HFF-Myc (cell line): ENCODE measurements at regions not wholly inside any gene's neighbourhood (a gene's known extent, or its start where the extent isn't known, plus 50 kb on each side); places are given as distances from the start of the nearest gene placed in this dataset.

Experiments
- DNase-seq: peaks from one replicate; pipeline ENCODE4 v3.0.0-alpha.2; 2011; ENCODE audit warnings: low read depth; ENCODE audit errors: extremely low read depth
- H3K4me3 ChIP-seq: replicated peaks from 2 replicates; pipeline ENCODE4 v1.5.1; 2011; ENCODE audit warnings: low read depth, mild to moderate bottlenecking, control low read depth, low read length
- CTCF ChIP-seq: IDR thresholded peaks from 2 replicates; pipeline ENCODE4 v1.5.1; 2012; ENCODE audit warnings: mild to moderate bottlenecking, low read depth, low read length, control low read depth; ENCODE audit errors: missing control alignments

DNA sequence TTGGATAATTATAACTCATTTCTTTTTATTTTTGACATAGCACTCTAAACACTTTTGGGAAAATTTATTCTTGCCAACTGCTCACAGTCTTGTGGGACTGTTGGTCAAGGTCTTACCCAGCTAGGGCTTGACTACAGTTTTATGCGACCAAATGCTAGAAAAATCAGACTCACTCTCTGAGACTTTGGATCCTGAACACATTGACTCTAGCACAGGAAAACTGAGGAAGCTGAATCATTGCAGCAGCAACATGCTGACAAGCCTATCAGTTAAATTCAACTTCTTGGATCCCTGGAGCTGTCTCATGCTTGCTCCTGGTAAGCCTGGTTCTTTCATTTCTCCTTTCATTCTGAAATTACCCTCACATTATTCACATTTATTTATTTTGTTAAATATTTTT lies 120.7 kb upstream of the TMTC2 start:
- no peak for TF ChIP-seq CTCF
- no peak overlapping the region for H3K4me3 ChIP-seq
- DNase-seq = no peak

GRCh38 chr12:82567688-82568087 lies 119.0 kb upstream of the TMTC2 start:
- no peak for TF ChIP-seq CTCF
- DNase-seq = no peak
- H3K4me3 ChIP-seq = no peak overlapping the region

GRCh38 chr12:82574191-82574590 lies 112.5 kb upstream of the TMTC2 start:
- no peak for TF ChIP-seq CTCF
- no peak overlapping the region for H3K4me3 ChIP-seq
- DNase-seq = no peak

DNA sequence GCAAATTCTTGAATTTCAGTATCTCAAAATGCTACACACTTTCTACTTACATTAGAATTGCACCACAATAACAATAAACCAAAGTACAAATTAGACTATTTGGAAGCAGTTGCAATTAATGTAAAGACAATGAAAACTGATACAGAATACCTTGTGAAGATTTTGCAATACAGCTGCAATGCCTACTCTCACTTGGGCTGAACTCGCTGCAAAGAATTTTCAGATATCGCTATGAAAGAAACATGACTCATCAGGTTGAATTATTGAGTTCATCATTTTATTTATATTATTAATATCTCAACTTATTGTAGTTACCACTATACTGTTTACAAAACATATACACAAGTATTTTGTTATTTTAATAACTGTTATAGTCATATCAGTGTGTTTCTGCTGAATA lies 108.0 kb upstream of the TMTC2 start:
- no peak overlapping the region for H3K4me3 ChIP-seq
- no peak for TF ChIP-seq CTCF
- no peak for DNase-seq

DNA sequence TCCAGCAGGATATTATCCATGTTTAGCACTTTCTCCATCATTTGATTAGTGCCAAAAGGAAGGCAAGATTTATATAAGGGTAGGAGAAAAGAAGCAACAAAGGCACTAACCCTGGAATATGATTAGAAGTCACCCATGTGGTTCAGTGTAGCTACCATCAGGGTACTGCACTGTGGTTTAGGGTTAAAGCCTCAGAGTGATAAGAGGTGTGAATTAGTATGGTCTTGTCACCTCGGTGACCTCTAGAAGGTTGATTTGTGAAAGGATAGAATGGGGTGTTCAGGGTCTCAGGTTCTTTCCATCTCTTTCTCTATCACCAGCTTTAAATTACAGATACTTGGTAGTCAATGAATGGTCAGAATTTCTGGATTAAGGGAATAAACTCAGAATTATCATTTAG lies 103.0 kb upstream of the TMTC2 start:
- no peak for TF ChIP-seq CTCF
- no peak overlapping the region for H3K4me3 ChIP-seq
- DNase-seq = no peak

DNA sequence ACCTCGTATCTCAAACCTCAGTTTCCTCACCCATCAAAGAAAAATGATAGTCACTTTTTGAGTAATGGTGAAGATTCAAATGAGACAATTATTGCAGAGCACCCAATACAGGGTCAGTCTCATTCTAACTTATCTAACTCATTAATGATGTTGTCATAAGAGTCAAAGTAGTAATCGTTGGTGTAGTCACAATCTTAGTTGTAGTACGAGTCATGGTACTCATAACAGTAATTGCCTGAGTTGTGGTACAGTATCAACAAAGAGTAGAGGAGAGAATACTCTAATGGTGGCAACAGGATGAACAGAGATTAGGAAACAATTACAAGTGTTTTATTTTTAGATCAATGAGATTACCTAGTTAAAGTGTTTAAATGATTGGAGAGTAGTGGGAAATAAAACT lies 93.6 kb upstream of the TMTC2 start:
- no peak for TF ChIP-seq CTCF
- no peak for DNase-seq
- H3K4me3 ChIP-seq = no peak overlapping the region

DNA sequence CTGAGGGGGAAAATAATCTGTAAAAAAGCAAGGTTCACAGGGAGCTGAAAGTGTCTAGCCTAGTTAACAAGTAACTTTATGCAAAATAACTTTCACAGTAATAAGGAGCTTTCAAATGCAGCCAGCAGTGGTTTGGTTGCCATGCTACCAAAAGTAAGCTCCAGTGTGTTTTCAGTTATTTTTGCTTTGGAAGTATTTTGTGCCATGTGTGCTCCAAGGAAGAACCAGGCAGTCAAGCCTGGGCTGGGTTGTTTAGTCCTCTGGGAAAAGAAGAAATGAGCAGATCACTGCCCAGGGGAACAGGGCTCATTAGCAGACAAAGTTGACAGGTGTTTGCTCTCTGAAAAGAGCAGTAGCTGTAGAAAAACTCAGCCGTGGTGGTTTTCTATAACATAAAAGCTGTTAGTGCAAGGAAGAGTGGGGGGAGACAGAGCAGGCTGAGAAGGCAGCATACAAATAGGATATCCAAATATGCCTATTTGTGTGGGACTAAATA lies 92.8 kb upstream of the TMTC2 start:
- no peak for DNase-seq

More for the DNA sequence above, 92.8 kb upstream of the TMTC2 start:
- TF ChIP-seq CTCF = no peak
- no peak overlapping the region for H3K4me3 ChIP-seq
